ENCODE measurements at regions not wholly inside any gene's neighbourhood (a gene's known extent, or its start where the extent isn't known, plus 50 kb on each side); places are given as distances from the start of the nearest gene placed in this dataset.
"Not testable (repeated sequence)": the region's sequence is repeated elsewhere in the genome, so short reads cannot be mapped to it uniquely, and the experiment has no call there.

DNA sequence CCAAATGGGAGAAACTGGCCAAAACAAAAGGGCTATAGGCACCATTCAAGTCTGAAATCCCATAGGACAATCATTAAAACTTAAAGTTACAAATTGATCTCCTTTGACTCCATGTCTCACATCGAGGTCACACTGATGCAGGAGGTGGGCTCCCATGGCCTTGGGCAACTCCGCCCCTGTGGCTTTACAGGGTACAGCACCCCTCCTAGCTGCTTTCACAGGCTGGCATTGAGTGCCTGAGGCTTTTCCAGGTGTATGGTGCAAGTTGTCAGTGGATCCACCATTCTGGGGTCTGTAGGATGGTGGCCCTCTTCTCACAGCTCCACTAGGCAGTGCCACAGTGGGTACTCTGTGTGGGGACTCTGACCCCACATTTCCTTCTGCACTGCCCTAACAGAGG, 662.1 kb downstream of the XPNPEP1 start:
- no peak for DNase-seq

GRCh38 chr10:109259293-109259692, 664.0 kb downstream of the XPNPEP1 start:
- DNase-seq, result no peak

GRCh38 chr10:109253306-109253705, 670.0 kb downstream of the XPNPEP1 start:
- DNase-seq, result no peak

- DNase-seq, result no peak
Observed at GRCh38 chr10:109250152-109250551, 673.2 kb downstream of the XPNPEP1 start.

GRCh38 chr10:109247814-109248213, 675.5 kb downstream of the XPNPEP1 start:
- DNase-seq, result no peak

- DNase-seq, result no peak
Observed at GRCh38 chr10:109245821-109246220, 677.5 kb downstream of the XPNPEP1 start.

DNA sequence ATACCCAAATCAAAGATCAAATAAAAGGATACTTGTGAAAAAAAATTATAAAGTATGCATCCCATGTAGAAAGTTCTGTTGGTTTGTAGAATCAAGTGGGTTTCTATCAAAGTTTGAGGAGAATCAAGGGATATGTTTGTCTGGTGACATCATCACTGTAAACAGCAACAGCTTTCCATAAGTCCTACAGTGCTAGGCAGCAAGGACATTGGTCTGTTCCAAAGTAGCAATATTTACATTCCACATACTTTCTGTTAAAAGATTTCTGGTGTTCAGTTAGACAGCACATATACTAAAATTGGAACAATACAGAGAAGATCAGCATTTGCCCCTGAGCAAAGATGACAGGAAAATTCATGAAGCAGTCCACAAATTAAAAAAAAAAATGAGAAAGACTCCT, 683.9 kb downstream of the XPNPEP1 start:
- no peak for DNase-seq

- no peak for DNase-seq
Observed at GRCh38 chr10:109237682-109238081, 685.6 kb downstream of the XPNPEP1 start.

DNA sequence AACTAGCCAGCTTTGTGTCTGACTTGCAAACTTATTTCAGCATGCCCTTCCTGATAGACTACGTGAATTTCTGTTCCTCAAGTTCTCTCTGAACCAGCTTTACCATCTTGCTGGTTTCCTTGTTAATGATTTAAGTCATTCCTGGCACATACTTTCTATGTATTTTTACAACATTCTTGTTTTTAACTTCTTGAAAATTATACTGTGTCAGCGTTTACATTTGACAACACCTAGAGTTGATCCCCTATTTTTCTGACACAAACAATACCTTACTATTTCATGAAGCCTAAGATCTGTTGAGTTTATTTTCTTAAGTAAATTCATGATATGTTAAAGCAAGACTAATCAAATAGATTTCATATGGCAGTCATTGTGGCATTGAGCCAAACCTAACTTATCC, 686.3 kb downstream of the XPNPEP1 start:
- no peak for DNase-seq

GRCh38 chr10:109223533-109223932, 699.8 kb downstream of the XPNPEP1 start:
- DNase-seq, result not testable (repeated sequence)

DNA sequence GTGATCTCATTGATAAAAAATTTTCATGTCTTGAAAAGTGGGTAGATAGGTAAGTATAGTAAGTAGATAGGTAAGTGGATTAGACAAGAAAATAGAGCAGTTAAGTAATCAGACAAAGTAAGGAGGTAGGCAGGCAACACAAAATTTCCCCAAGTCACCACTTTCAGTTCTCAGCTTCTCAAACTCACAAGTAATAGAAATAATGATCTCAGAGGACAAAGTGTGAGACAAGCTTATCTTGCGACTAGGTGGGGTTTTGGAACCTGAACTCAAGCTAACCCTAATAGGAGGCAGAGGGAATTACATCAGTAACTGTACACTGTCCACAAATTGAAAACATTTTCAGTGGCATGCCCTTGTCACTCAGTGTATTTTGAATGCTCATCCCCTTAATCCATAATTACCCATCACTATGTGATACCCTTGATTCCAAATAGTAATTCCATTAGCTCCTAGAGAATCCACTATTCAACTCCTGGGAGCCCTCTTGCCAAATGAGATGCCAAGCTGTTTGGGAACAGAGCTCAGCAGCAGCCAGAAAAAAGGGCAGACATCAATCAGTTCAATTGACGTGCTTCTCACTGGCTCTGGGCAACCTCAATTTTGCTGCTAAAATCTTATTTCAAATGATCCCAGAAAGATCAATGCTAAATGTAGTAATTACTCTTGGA, 703.2 kb downstream of the XPNPEP1 start:
- no peak for DNase-seq

DNA sequence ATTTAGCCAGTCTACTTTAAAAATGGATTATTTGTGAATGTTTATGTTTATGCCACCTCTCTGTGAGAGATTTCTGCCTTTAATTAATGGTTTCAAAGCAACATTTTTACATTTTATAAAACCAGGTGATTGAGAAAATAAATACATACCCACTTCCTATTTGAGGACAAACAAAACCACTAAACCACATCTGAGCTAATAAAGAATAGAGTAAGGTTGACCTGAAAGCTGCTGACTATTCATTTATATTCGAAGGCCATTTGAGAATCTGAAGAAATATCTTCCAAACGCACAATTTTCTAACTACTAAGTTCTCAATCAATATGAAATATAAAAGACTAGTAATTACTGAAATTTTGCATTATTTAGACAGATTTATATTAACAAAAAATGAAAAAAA, 705.1 kb downstream of the XPNPEP1 start:
- DNase-seq, result no peak

DNA sequence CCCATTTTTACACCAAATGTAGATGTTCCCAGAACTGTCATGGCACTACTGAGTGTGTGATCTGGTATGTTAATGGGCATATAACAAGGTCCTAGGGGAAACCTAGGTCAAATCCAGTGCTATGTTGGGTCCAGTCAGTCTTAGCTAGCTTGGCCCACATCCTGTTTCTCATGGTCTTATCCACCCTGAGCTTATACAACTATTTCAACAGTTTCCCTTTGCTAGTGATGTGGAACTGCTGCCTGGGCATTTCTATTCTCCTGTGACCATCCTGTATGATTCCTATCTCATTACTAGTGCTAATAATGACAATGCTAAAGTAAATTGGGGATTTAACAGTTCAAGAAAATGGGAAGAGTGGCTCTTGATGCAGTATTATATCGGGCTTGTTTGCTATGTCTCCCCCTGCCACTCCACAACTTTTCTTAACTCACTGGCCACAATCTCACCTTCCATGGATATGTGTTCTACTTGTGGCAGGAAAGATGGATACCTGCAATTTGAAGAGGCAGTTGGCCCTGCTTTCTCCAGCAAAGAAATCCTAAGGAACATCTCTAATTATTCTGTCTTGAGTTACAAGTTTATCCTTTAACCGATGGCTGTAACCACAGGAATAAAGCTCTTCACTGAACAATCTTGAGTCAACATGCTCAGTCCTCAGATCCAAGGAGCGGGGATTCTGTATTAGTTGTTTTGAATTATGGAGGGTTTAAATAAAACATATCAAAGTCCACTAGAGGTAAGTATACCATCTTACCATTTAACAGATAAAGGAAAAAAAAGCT, 707.8 kb downstream of the XPNPEP1 start:
- no peak for DNase-seq

DNA sequence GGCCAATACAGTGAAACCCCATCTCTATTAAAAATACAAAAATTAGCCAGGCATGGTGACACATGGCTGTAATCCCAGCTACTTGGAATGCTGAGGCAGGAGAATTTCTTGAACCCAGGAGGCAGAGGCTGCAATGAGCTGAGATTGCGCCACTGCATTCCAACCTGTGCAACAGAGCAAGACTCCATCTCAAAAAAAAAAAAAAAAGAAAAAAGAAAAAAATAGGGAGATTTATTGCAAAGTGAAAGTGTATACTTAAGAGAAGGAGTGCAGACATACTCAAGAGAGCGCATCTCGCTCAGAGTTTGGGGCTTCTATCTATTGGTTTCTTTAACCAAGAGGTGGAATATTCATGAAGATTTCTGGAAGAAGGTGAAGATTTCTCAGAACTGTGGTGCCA, 708.4 kb downstream of the XPNPEP1 start:
- not testable (repeated sequence) for DNase-seq

DNA sequence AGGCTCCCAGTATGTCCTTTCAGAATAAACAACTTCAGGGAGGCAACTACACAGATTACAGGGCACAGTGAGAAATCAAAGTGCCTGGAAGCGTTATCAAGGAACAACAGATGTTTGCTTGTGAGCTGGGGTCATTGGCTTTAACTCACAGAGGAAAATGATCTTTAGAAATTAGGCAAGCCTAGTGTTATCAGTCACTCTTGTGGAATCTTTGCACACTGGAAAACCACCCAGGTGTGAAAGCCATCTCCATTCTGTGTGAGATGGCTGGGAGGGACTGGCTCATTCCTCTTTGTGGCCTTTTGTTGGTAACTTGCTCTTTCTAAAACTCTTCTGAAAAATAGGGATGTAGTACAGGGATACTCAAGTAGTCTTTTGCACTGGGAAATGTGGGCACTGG, 716.0 kb downstream of the XPNPEP1 start:
- DNase-seq, result no peak

DNA sequence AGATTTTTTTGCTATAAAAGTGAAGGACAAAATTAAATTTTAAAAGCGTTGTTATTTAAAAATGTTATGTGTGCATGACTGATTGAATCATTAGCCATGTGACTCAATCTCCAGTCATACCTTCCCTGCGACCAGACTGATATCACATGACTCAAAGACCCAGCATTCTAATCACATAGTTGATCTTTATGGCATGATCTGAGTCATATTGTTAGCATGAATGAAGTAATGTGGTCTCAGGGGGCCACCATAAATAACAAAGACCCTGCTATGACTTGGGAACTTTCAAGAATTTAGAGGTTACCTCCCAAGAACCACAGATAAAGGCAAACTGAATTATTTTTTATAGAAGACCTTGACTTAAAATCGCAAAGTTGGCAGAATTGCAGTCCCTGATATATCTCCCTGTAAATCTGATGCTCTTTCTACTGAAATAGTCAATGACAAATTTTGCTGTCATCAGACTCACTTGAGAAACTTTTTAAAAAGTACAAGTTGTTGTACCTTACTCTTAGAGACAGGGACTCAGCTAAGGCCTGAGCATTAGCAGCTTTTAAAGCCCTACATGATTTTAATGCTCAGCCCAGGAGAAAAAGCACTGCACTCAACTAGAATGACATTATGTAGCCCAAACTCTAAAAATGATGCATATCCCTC, 717.3 kb downstream of the XPNPEP1 start:
- DNase-seq, result no peak

DNA sequence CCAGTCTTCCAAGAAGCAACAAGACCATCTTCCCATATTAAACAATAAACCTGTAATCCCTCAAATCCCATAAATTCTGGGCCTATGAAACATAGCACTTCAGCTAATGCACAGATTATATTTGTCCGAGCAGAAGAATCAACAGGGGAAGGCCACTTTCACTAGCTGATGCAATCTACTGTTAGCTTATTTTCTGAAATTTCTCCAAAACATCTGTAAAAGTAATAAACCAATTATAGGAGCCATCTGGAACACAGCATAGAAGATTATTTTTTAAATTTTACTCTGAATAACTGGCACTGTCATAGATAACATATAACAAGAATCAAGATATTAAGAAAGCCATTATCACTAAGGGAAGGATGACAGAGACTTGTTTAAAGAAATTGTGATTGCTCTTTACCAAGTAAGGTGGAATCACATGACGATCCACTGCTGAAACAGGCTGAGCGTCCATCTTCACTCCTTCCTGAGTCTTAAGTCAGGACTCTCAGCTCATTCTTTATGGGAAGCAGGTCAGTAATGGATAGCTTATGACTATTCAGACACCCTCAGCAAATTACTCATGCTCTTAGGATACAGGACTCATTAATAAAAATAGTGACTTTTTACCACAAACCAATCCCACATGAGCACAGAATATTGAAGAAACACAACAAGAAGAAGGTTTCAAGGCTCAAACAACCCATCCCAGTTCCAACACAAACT, 719.5 kb downstream of the XPNPEP1 start:
- DNase-seq, result no peak

- no peak for DNase-seq
Observed at GRCh38 chr10:109202111-109202510, 721.2 kb downstream of the XPNPEP1 start.

DNA sequence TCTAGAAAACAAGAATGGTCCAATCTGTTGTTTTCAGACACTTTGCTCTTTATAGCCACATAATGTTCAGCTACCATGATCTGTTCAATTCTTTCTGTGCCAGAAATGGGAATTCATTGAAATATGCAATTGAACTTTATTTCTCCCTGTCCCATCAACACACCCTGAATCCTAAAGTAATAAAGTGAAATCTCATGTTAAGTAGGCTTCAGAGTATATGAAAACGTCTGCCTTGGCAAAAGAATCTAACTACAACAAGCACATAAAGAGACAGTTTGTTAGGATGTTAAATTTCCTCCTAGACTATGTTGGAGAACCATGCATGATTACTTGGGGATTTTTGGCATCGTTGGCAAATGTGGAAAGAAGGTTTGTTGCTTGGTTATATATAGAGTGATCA, 722.7 kb downstream of the XPNPEP1 start:
- DNase-seq, result no peak

GRCh38 chr10:109191823-109192222, 731.5 kb downstream of the XPNPEP1 start:
- no peak for DNase-seq

DNA sequence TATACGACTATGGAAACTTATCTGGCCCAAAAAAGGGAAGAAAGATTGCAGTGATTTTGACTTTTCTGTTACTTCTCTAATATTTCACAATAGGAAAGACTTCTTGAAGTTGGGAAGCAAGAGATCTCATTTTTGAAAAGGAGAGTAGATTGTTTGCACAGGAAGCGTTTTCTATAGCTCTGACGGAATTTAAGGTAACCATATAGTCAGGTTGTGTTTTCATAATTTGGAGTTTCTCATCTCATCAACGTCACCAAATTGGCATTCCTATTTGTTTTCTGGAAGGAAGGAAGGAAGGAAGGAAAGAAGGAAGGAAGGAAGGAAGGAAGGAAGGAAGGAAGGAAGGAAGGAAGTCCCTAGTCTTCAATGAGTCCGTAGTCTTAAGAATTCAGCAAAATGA, 732.0 kb downstream of the XPNPEP1 start:
- DNase-seq, result no peak

- no peak for DNase-seq
Observed at GRCh38 chr10:109187677-109188076, 735.6 kb downstream of the XPNPEP1 start.

GRCh38 chr10:109183366-109183765, 739.9 kb downstream of the XPNPEP1 start:
- DNase-seq, result no peak

Measured in stimulated activated CD8-positive, alpha-beta memory T cell treated with anti-CD3 and anti-CD28 coated beads, Interleukin-4, amount 100 ng/mL, for 48 hours (primary cell).